Thyroid gland (tissue), 4 donors: ENCODE measurements at regions not wholly inside any gene's neighbourhood (a gene's known extent, or its start where the extent isn't known, plus 50 kb on each side); places are given as distances from the start of the nearest gene placed in this dataset.

Experiments used
- DNase-seq, 2 donors: peaks; one replicate each; pipeline ENCODE4 v3.0.0-alpha.2; 2019
- H3K27ac ChIP-seq, 3 donors: fragments of 200-600 bp; sonication (generic); 1 replicate in 2 of 3; 2 replicates in 1 of 3; pipeline ENCODE4 v1.5.1; 2016 to 2019; ENCODE audit warnings: mild to moderate bottlenecking in 1 of 3, moderate library complexity in 1 of 3
- H3K27me3 ChIP-seq: fragments of 200-600 bp; sonication (generic); one replicate; pipeline ENCODE4 v1.5.1; 2019
- H3K36me3 ChIP-seq, 2 donors: fragments of 200-600 bp; sonication (generic); one replicate each; pipeline ENCODE4 v1.5.1; 2016 to 2019
- H3K4me1 ChIP-seq, 2 donors: fragments of 200-600 bp; sonication (generic); one replicate each; pipeline ENCODE4 v1.5.1; 2017 to 2019
- H3K4me3 ChIP-seq, 3 donors: fragments of 200-600 bp; sonication (generic); replicated peaks in 1 of 3; 1 replicate in 2 of 3; 2 replicates in 1 of 3; pipeline ENCODE4 v1.5.1; 2016; ENCODE audit warnings: mild to moderate bottlenecking in 1 of 3
- H3K9me3 ChIP-seq: fragments of 200-600 bp; sonication (generic); one replicate; pipeline ENCODE4 v1.5.1; 2017
- CTCF ChIP-seq, 6 experiments: fragments of 200-600 bp in 3 of 6; fragments of 450-650 bp in 3 of 6; sonication (generic) in 3 of 6; IDR thresholded peaks; one replicate each; pipeline ENCODE4 v1.5.1; 2016 to 2019; ENCODE audit warnings: antibody characterized with exemption in 6 of 6, mild to moderate bottlenecking in 2 of 6, inconsistent platforms in 1 of 6, moderate library complexity in 1 of 6
- POLR2A ChIP-seq, 2 donors: fragments of 450-650 bp; IDR thresholded peaks; one replicate each; pipeline ENCODE4 v1.6.1; 2017; ENCODE audit warnings: antibody characterized with exemption in 2 of 2, mild to moderate bottlenecking in 2 of 2, moderate library complexity in 1 of 2
- WGBS, 2 donors: methylation state at CpG; one replicate each; pipeline ENCODE4 v1.1.5; 2017; 5-methylcytosine and 5-hydroxymethylcytosine counted together
- intact Hi-C: fragments of 100-400 bp; cut with DNase I; formaldehyde crosslinking; loops from one replicate; pipeline ENCODE4 v1.15.1; 2023

- no peaks in the 10 kb centered on the region for H3K36me3 ChIP-seq
- H3K27me3 ChIP-seq, result no peaks in the 10 kb centered on the region
- WGBS, 2 donors, result 85 to 91% methylated on average over 9 to 33 of the region's 34 CpGs
- no peak overlapping the region for H3K4me3 ChIP-seq
- H3K27ac ChIP-seq, result no peak overlapping the region
- intact Hi-C loops, result no loop called here
- no peak for DNase-seq
- TF ChIP-seq POLR2A (IDR thresholded peaks at IDR 0.05) (no peak), CTCF (IDR thresholded peaks at IDR 0.05) (no peak)
- no peaks in the 10 kb centered on the region for H3K4me1 ChIP-seq
- H3K9me3 ChIP-seq, result no peaks in the 10 kb centered on the region
Observed at GRCh38 chr6:115854866-115855665, 205.6 kb downstream of the FRK start.

- H3K4me3 ChIP-seq, result no peak overlapping the region
- no peaks in the 10 kb centered on the region for H3K36me3 ChIP-seq
- no peaks in the 10 kb centered on the region for H3K4me1 ChIP-seq
- no peak overlapping the region for H3K27ac ChIP-seq
- TF ChIP-seq POLR2A (IDR thresholded peaks at IDR 0.05) (no peak), CTCF (IDR thresholded peaks at IDR 0.05) (no peak)
- no peaks in the 10 kb centered on the region for H3K27me3 ChIP-seq
- intact Hi-C loops, result no loop called here
- DNase-seq, result no peak
- H3K9me3 ChIP-seq, result no peaks in the 10 kb centered on the region
Observed at GRCh38 chr6:115847671-115848070, 213.0 kb downstream of the FRK start.

- no peak overlapping the region for H3K4me3 ChIP-seq
- intact Hi-C loops, result no loop called here
- H3K36me3 ChIP-seq, result no peaks in the 10 kb centered on the region
- DNase-seq, result no peak
- H3K4me1 ChIP-seq, result no peaks in the 10 kb centered on the region
- H3K27me3 ChIP-seq, result no peaks in the 10 kb centered on the region
- H3K9me3 ChIP-seq, result no peaks in the 10 kb centered on the region
- TF ChIP-seq CTCF (IDR thresholded peaks at IDR 0.05) (no peak), POLR2A (IDR thresholded peaks at IDR 0.05) (no peak)
- no peak overlapping the region for H3K27ac ChIP-seq
Observed at GRCh38 chr6:115843945-115844344, 216.7 kb downstream of the FRK start.

GRCh38 chr6:115842338-115842737 lies 218.4 kb downstream of the FRK start:
- H3K4me1 ChIP-seq, result no peaks in the 10 kb centered on the region
- WGBS, 2 donors, result 85 to 89% methylated on average over 3 of the region's 3 CpGs
- H3K27ac ChIP-seq, result no peak overlapping the region
- H3K36me3 ChIP-seq, result no peaks in the 10 kb centered on the region
- TF ChIP-seq POLR2A (IDR thresholded peaks at IDR 0.05) (no peak), CTCF (IDR thresholded peaks at IDR 0.05) (no peak)
- no peaks in the 10 kb centered on the region for H3K9me3 ChIP-seq
- intact Hi-C loops, result no loop called here
- no peak for DNase-seq
- no peak overlapping the region for H3K4me3 ChIP-seq
- no peaks in the 10 kb centered on the region for H3K27me3 ChIP-seq

GRCh38 chr6:115839583-115840181 lies 221.0 kb downstream of the FRK start:
- Histone ChIP-seq H3K4me1 (no peaks in the 10 kb centered on the region), H3K27ac (no peak overlapping the region), H3K36me3 (no peaks in the 10 kb centered on the region), H3K9me3 (no peaks in the 10 kb centered on the region), H3K27me3 (no peaks in the 10 kb centered on the region), H3K4me3 (no peak overlapping the region)
- intact Hi-C loops, result no loop called here
- WGBS, 2 donors, result 90 to 91% methylated on average over 7 of the region's 7 CpGs
- DNase-seq, result no peak
- TF ChIP-seq CTCF (IDR thresholded peaks at IDR 0.05) (no peak), POLR2A (IDR thresholded peaks at IDR 0.05) (no peak)
